BE2C (cell line): ENCODE measurements at regions not wholly inside any gene's neighbourhood (a gene's known extent, or its start where the extent isn't known, plus 50 kb on each side); places are given as distances from the start of the nearest gene placed in this dataset.

Experiments used
- DNase-seq: peaks from one replicate; pipeline ENCODE4 v3.0.0-alpha.2; 2020
- H3K27me3 ChIP-seq: fragments of 250-450 bp; sonication (Bioruptor Pico); 2 replicates; pipeline ENCODE4 v1.5.1; 2020; ENCODE audit warnings: mild to moderate bottlenecking
- H3K36me3 ChIP-seq: fragments of 250-450 bp; sonication (Bioruptor Pico); 2 replicates; pipeline ENCODE4 v1.5.1; 2020; ENCODE audit warnings: mild to moderate bottlenecking
- H3K4me1 ChIP-seq: fragments of 250-450 bp; sonication (Bioruptor Pico); 2 replicates; pipeline ENCODE4 v1.5.1; 2020
- H3K4me3 ChIP-seq: 2 replicates; pipeline ENCODE4 v1.5.1; 2011; ENCODE audit warnings: low read depth, low read length
- H3K9me3 ChIP-seq: fragments of 250-450 bp; sonication (Bioruptor Pico); 2 replicates; pipeline ENCODE4 v1.5.1; 2020
- TF ChIP-seq, protein P1 (sequence below): IDR thresholded peaks from 2 replicates; pipeline ENCODE4 v1.5.1; 2012; ENCODE audit warnings: mild to moderate bottlenecking, low read depth, low read length

DNA sequence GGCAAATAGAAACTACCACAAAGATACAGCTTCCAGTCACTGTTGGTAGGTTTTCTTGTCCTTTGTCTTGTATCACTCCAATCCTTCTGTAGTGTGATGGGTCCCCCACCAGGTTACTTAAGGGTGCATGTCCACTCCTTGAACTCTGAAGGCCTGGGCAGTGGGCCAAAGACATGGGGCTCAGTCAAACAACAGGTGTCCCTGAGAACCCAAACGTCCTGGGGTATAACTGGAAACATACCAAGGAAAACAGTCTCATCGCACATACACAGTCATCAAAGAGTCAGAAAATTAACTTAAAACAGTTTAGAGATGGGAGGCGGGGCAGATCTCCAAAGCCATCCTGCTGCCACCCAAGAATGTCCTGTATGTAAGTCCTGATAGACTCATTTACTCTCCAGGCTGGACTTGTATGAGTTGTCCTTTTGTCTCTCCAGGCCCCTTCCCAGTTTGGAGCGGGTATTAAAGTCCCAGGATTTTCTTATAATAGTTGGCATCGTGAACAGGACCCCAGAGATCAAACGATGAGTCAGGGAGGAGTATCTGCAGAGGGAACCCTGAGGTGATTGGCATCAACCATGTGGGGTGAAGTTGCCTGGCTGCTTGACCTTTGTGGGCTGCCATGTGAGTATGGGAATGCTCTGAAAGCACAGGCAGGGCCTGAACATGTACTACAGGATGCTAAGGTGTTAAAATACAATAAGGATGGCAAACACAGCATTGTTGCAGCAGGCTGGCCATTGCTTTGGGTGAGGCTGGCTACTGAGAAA lies 613.2 kb upstream of the KLF12 start:
- Histone ChIP-seq H3K4me1 (peaks cover 4% of the 10 kb centered on the region), H3K9me3 (no peaks in the 10 kb centered on the region), H3K27me3 (no peaks in the 10 kb centered on the region), H3K36me3 (no peaks in the 10 kb centered on the region), H3K4me3 (no peak overlapping the region)
- no peak for DNase-seq
- TF ChIP-seq, protein P1, sequence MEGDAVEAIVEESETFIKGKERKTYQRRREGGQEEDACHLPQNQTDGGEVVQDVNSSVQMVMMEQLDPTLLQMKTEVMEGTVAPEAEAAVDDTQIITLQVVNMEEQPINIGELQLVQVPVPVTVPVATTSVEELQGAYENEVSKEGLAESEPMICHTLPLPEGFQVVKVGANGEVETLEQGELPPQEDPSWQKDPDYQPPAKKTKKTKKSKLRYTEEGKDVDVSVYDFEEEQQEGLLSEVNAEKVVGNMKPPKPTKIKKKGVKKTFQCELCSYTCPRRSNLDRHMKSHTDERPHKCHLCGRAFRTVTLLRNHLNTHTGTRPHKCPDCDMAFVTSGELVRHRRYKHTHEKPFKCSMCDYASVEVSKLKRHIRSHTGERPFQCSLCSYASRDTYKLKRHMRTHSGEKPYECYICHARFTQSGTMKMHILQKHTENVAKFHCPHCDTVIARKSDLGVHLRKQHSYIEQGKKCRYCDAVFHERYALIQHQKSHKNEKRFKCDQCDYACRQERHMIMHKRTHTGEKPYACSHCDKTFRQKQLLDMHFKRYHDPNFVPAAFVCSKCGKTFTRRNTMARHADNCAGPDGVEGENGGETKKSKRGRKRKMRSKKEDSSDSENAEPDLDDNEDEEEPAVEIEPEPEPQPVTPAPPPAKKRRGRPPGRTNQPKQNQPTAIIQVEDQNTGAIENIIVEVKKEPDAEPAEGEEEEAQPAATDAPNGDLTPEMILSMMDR = no peak

DNA sequence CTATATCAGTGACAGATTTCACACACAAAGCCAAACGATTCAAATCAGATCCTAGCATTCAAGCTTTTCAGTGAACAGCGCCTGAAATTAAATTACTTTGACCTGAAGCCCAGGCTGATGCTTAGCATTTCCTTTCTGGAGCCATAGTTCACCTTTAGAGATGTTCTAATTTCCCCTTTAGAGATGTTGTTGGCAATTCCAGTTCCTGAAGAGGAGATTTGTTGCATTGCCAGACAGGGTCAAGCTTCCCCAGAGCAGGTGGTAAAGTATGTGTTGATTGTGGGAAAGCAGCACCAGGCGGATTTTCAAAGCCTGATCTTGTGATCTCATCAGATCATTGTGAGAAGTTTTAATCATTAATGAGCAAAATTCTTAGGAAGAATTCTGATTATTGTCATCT lies 609.8 kb upstream of the KLF12 start:
- TF ChIP-seq, protein P1 = no peak
- Histone ChIP-seq H3K4me1 (no peaks in the 10 kb centered on the region), H3K27me3 (no peaks in the 10 kb centered on the region), H3K36me3 (no peaks in the 10 kb centered on the region), H3K9me3 (no peaks in the 10 kb centered on the region), H3K4me3 (no peak overlapping the region)
- DNase-seq = no peak

DNA sequence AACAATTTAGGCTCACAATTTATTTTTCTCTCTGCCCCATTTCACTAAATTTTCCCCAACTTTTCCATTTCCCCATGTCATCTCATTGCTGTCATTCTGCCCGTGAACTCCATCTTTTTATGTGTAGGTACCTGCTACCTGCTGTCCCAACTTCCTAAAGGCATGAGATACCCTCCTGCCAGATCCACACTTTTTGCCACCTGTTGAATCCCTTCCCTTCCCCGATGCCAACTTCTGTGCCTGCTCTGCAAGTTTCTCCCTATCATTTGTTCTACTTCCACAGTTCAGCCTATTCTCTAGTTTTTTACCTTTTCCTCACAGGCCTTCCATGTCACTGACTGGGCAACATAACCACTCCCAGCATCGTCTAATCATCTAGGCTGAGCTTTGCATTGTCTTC lies 607.5 kb upstream of the KLF12 start:
- H3K9me3 ChIP-seq = no peaks in the 10 kb centered on the region
- H3K4me1 ChIP-seq = no peaks in the 10 kb centered on the region
- no peak for DNase-seq
- no peaks in the 10 kb centered on the region for H3K36me3 ChIP-seq
- H3K4me3 ChIP-seq = no peak overlapping the region
- no peaks in the 10 kb centered on the region for H3K27me3 ChIP-seq
- TF ChIP-seq, protein P1 = no peak

DNA sequence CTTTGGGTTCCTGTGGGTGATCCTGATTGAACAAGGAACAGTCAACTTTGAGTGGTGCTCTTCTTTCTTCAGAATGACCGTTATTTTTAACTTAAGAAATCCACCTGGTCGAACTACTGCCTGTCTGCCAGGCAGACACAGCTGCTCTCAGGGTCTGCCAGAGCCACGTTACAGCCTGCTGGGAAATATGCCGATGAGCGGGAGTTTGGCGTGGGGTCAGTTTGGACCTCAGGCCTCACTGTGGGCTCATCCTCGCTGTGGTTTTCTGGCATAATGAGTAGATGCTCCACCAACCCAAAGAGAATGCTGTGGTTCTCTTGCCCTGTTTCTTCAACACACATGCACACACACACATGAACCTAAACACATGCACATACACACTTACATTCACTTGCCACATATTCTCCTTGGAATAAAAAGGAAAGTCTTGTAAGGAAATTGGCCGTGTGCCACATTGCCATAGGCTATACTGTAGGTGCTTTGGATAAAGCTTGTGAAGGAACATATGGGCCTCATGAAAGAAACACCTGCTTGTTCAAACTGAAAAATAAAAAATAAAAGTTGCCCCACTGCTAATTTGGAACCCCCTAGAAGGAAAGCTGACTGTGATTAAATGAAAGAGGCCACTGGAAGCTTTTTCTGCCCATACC lies 598.7 kb upstream of the KLF12 start:
- no peaks in the 10 kb centered on the region for H3K9me3 ChIP-seq
- H3K4me1 ChIP-seq = no peaks in the 10 kb centered on the region
- H3K4me3 ChIP-seq = no peak overlapping the region
- no peak for DNase-seq
- TF ChIP-seq, protein P1 = no peak
- no peaks in the 10 kb centered on the region for H3K36me3 ChIP-seq
- H3K27me3 ChIP-seq = no peaks in the 10 kb centered on the region

DNA sequence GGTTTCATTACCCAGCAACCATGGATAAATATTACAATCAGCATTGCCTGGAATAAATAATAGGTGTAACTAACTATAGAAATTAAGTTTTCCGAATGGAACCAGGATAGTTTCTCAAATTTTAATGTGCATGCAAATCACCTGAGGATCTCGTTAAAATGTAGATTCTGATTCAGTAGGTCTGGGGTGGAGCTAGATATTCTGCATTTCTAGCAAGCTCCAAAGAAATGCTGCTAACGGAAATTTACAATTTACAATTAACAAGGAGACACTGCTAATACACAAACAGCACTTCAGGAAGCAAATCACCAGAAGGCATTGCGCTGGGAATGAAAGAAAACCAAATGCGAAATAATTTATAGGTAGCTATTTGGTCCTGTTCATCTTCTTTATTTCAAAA lies 597.5 kb upstream of the KLF12 start:
- H3K9me3 ChIP-seq = no peaks in the 10 kb centered on the region
- no peak for DNase-seq
- no peaks in the 10 kb centered on the region for H3K36me3 ChIP-seq
- no peak overlapping the region for H3K4me3 ChIP-seq
- H3K4me1 ChIP-seq = no peaks in the 10 kb centered on the region
- H3K27me3 ChIP-seq = no peaks in the 10 kb centered on the region
- TF ChIP-seq, protein P1 = no peak
